ENCODE measurements at regions not wholly inside any gene's neighbourhood (a gene's known extent, or its start where the extent isn't known, plus 50 kb on each side); places are given as distances from the start of the nearest gene placed in this dataset.

DNA sequence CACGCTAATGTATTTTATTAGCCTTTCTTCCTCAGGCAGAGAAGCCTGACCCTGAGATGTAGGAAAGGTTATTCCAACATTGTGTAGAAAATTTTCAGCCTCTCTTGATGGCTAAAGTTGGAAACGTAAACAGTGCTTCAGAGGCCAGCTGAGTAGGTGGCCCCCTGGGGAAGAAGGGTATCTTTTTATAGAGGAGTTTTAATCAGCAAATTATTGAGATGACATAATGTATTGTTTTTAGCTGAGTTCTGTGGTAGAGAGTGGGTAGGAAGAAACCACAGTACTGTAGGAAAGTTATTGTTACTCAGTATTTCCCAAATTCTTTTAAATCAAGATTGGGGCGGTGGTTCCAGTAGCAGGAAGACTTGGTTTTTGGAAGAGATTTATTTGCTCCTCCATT is 268.8 kb downstream of the DLEU7 start:
- TF ChIP-seq CTCF (conservative IDR thresholded peaks at IDR 0.05) (no peak), EZH2 (IDR thresholded peaks at IDR 0.05; ENCODE audit: low read depth) (no peak)

All from PC-9 (cell line).